MM.1S (cell line): ENCODE measurements at regions not wholly inside any gene's neighbourhood (a gene's known extent, or its start where the extent isn't known, plus 50 kb on each side); places are given as distances from the start of the nearest gene placed in this dataset.

ENCODE experiments used
- EZH2 ChIP-seq: fragments of 300-600 bp; sonication (generic); optimal IDR thresholded peaks from 2 replicates; pipeline ENCODE3; 2017; ENCODE audit warnings: low read depth, mild to moderate bottlenecking, antibody characterized with exemption, low read length, mixed read lengths
- TF ChIP-seq, protein P1 (sequence below): fragments of 300-600 bp; sonication (generic); IDR thresholded peaks from 2 replicates; pipeline ENCODE4 v1.5.1; 2016; ENCODE audit warnings: antibody characterized with exemption, low read length, mixed read lengths

DNA sequence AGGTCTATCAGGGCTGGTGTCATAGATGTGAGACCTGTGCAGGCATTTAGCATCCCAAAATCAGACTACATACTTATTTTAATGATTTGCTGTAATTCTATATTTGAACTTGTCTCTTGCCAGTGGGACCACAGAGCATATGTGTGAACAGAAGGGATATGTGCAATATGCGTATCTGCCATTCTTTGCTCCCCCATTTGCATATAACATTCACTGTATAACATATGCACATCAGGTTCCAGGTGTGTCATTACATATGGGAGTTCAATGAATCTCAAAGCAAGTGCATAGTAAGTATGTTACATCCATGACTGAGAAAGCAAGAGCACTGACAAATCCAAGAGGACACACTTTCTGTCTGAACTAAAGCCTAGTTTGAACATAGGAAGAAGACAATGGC is 1115.1 kb upstream of the CNTN5 start:
- TF ChIP-seq, protein P1, sequence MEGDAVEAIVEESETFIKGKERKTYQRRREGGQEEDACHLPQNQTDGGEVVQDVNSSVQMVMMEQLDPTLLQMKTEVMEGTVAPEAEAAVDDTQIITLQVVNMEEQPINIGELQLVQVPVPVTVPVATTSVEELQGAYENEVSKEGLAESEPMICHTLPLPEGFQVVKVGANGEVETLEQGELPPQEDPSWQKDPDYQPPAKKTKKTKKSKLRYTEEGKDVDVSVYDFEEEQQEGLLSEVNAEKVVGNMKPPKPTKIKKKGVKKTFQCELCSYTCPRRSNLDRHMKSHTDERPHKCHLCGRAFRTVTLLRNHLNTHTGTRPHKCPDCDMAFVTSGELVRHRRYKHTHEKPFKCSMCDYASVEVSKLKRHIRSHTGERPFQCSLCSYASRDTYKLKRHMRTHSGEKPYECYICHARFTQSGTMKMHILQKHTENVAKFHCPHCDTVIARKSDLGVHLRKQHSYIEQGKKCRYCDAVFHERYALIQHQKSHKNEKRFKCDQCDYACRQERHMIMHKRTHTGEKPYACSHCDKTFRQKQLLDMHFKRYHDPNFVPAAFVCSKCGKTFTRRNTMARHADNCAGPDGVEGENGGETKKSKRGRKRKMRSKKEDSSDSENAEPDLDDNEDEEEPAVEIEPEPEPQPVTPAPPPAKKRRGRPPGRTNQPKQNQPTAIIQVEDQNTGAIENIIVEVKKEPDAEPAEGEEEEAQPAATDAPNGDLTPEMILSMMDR = no peak
- TF ChIP-seq EZH2 = no peak
